Astrocyte of the cerebellum (primary cell): ENCODE measurements at regions not wholly inside any gene's neighbourhood (a gene's known extent, or its start where the extent isn't known, plus 50 kb on each side); places are given as distances from the start of the nearest gene placed in this dataset.
A peak's percentile ranks its signal among the peaks of the same experiment; 100 is the strongest.

Experiments used
- DNase-seq: peaks from one replicate; pipeline ENCODE4 v3.0.0-alpha.2; 2011; ENCODE audit warnings: low read depth
- H3K4me3 ChIP-seq: 2 replicates; pipeline ENCODE4 v1.5.1; 2011; ENCODE audit warnings: mild to moderate bottlenecking, low read depth, low read length, moderate library complexity
- in situ Hi-C: cut with HindIII; loops from 2 replicates; pipeline ENCODE4 v1.10.0; 2017; ENCODE audit warnings: low sequenced_read_pairs
- TF ChIP-seq, protein P1 (sequence below): IDR thresholded peaks from 2 replicates; pipeline ENCODE4 v1.5.1; 2012; ENCODE audit warnings: low read length, low read depth, moderate library complexity, mild to moderate bottlenecking; ENCODE audit errors: missing control alignments

DNA sequence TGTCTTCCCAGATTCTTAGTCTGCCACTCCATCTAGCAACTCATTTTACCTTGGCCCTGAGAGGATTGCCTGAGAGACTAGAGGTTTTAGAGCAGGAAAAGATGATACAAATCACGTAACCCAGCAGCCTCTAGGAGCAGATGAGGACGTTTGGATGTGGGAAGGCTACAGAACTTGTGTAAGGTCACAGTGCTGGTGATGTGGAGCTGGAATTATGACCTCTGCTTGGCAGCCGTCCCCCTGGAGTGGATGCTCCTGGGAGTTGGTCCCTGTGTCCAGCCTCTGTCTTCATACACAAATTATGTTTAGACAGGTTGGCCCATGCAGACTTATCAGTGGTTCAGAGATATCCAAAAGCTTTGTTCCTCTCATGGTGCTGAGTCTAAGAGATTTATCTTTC, 499.0 kb downstream of the EBF1 start:
- in situ Hi-C loops, result no loop called here
- no peak for DNase-seq
- TF ChIP-seq, protein P1, sequence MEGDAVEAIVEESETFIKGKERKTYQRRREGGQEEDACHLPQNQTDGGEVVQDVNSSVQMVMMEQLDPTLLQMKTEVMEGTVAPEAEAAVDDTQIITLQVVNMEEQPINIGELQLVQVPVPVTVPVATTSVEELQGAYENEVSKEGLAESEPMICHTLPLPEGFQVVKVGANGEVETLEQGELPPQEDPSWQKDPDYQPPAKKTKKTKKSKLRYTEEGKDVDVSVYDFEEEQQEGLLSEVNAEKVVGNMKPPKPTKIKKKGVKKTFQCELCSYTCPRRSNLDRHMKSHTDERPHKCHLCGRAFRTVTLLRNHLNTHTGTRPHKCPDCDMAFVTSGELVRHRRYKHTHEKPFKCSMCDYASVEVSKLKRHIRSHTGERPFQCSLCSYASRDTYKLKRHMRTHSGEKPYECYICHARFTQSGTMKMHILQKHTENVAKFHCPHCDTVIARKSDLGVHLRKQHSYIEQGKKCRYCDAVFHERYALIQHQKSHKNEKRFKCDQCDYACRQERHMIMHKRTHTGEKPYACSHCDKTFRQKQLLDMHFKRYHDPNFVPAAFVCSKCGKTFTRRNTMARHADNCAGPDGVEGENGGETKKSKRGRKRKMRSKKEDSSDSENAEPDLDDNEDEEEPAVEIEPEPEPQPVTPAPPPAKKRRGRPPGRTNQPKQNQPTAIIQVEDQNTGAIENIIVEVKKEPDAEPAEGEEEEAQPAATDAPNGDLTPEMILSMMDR, result no peak
- no peak overlapping the region for H3K4me3 ChIP-seq

DNA sequence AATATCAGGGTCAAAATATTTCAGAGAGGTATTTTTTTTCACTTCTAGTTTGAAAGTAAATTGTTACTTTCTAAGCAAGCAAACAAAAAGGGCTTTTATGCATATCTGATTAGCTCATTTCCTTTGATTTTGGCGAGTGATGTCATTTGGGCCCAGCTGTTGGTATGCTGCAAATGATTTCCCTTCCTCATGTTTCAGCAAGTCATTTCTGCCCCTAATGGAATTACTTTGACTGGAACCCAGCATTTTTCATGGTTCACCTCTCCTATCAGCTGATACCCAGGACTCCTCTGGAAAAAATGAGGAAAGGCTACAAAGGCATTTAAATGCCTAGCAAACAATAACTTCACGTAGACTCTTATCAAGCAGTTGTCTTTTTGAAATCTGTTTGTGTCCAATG, 500.6 kb downstream of the EBF1 start:
- DNase-seq, result peak; percentile 41
- TF ChIP-seq, protein P1, result no peak

DNA sequence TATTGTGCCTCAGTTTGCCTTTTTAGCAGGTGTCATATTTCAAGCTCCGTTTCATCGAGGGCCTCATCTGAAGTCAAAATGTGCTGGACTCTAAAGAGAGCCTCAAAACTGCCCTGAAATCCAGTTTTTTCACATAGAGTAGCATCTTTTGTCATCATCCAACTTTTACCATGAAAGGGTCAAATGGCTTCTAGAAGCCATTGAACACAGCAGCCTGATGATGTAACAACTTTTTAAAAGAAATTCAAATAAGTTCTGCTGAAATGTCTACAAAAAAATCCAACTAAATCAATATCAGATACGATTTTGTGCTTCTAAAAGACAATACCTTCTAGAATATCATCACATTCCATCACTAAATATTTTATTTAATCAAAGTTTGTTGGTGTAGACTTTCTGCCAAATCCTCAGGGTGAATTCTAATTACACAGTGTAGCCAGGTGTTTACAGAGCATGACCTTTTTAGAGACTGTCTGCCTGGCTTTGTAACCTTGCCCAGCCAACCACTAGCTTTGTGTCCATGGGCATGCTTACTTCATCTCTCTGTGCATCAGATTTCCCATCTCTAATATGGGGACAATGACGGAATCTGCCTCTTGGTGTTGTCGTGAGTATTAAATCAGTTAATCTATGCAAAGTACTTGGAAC, 505.0 kb downstream of the EBF1 start:
- TF ChIP-seq, protein P1, result no peak
- DNase-seq, result no peak
- in situ Hi-C loops, result no loop called here
- no peak overlapping the region for H3K4me3 ChIP-seq

More for the DNA sequence above, 500.6 kb downstream of the EBF1 start:
- H3K4me3 ChIP-seq, result no peak overlapping the region
- in situ Hi-C loops, result no loop called here

DNA sequence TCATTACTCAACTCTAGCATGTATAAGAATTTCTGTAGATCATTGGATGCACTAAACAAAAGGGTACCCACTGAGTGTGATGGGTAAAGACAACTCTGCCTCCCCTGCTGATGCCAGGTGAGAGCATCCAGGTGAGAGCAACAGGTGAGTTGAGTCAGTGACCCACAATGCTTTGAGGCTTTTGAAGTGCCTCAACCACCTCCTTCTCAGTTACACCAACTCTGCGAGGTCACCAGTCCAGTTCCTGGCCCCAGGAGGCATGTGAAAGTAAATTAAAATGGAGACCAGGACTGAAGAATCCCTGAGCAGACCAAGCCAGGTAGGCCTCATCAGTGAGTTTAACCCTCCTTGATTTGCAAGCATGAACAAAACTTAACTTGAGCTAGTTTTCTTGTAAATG, 505.8 kb downstream of the EBF1 start:
- TF ChIP-seq, protein P1, result no peak
- in situ Hi-C loops, result no loop called here
- DNase-seq, result no peak
- no peak overlapping the region for H3K4me3 ChIP-seq

DNA sequence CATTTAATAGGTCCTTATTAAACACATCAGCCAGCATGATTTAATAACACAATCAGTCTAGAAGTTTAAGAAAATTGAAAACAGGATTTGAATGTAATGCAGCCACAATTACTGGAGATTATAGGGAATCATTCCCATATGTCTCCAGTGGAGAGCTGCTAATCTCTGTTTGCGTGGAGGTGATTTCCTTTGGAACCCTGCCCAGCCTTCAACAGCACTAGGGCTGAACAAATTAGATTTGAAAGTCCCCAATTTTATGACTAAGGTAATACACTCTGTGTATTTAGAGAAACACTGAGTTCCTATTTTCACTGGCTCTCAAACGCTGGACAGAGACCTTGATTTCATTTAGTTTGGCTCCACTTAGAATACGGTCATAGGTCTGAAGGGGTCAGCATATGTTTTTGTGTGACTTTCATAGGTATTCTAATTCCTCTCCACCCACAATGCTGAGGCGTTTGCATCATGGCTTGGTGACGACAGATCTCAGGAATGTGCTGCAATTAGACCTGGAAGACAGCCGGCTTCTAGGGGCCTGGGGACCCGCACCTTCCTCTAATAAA, 508.3 kb downstream of the EBF1 start:
- DNase-seq, result peak; percentile 49
- in situ Hi-C loops, result no loop called here
- no peak overlapping the region for H3K4me3 ChIP-seq
- TF ChIP-seq, protein P1, result no peak

DNA sequence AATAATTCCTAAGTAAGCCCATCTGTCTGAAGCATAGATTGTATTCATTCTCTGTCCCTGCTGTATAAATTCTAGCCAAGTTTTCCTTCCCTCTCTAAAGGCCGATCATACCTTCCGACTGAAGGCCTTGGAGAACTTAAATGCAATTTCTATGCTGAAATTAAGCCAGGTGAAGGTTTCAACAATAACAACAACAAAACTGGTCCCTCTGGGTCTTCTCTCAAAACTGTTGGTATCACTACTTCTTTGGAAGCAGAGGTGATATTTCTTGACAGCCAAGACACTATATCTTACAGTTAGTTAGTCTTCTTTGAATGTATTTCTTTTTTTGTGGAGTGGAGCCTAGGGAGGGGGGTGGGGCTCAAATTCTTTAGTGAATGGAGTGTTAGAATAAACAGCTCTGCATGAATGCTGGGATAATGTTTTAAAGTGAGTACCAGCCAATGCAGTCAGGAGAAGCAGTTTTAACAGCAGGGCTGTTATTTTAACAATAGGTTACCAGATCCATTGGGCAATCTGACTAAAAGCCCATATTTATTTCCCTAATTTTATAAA, 508.9 kb downstream of the EBF1 start:
- in situ Hi-C loops, result no loop called here
- DNase-seq, result no peak
- H3K4me3 ChIP-seq, result no peak overlapping the region
- TF ChIP-seq, protein P1, result no peak
